ENCODE measurements at regions not wholly inside any gene's neighbourhood (a gene's known extent, or its start where the extent isn't known, plus 50 kb on each side); places are given as distances from the start of the nearest gene placed in this dataset.

DNA sequence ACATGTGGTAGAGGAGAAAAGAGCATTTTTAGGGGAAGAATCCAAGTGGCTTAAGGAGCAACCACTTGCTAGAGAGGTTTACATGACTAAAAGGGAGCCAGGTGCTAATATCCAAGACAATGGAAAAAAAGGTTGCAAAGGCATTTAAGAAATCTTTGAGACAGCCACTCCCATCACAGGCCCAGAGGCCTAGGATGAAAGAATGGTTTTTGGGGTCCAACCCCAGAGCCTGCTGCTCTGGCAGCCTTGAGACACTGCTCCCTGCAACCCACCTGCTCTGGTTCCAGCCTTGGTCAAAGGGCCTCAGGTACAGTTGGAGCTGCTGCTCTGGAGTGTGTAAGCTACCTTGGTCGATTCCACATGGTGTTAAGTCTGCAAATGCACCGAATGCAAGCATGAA, 84.1 kb upstream of the FREM3 start:
- TF ChIP-seq, protein P1, sequence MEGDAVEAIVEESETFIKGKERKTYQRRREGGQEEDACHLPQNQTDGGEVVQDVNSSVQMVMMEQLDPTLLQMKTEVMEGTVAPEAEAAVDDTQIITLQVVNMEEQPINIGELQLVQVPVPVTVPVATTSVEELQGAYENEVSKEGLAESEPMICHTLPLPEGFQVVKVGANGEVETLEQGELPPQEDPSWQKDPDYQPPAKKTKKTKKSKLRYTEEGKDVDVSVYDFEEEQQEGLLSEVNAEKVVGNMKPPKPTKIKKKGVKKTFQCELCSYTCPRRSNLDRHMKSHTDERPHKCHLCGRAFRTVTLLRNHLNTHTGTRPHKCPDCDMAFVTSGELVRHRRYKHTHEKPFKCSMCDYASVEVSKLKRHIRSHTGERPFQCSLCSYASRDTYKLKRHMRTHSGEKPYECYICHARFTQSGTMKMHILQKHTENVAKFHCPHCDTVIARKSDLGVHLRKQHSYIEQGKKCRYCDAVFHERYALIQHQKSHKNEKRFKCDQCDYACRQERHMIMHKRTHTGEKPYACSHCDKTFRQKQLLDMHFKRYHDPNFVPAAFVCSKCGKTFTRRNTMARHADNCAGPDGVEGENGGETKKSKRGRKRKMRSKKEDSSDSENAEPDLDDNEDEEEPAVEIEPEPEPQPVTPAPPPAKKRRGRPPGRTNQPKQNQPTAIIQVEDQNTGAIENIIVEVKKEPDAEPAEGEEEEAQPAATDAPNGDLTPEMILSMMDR (IDR thresholded peaks at IDR 0.05) = no peak
- no peak for TF ChIP-seq POLR2A (IDR thresholded peaks at IDR 0.05)

Measured in thyroid gland (tissue), 4 donors.